MM.1S (cell line): ENCODE measurements at regions not wholly inside any gene's neighbourhood (a gene's known extent, or its start where the extent isn't known, plus 50 kb on each side); places are given as distances from the start of the nearest gene placed in this dataset.

Experiments
- DNase-seq: peaks from one replicate; pipeline ENCODE4 v3.0.0-alpha.2; 2015
- H2AFZ ChIP-seq: fragments of 300-600 bp; sonication (generic); 2 replicates; pipeline ENCODE4 v1.6.0; 2016; ENCODE audit warnings: antibody characterized with exemption, low read length
- H3F3A ChIP-seq: fragments of 300-600 bp; sonication (generic); 2 replicates; pipeline ENCODE4 v1.6.1; 2016; ENCODE audit warnings: mild to moderate bottlenecking, antibody characterized with exemption, low read length, moderate library complexity, mixed read lengths; ENCODE audit not compliant: insufficient read depth
- H3K27ac ChIP-seq: fragments of 300-600 bp; sonication (generic); 2 replicates; pipeline ENCODE4 v1.5.1; 2016; ENCODE audit warnings: mild to moderate bottlenecking, low read length
- H3K27me3 ChIP-seq: fragments of 300-600 bp; sonication (generic); replicated peaks from 2 replicates; pipeline ENCODE4 v1.6.0; 2016; ENCODE audit warnings: low read length; ENCODE audit not compliant: insufficient read depth
- H3K36me3 ChIP-seq: fragments of 300-600 bp; sonication (generic); replicated peaks from 2 replicates; pipeline ENCODE4 v1.6.1; 2016; ENCODE audit warnings: mild to moderate bottlenecking, low read length, mixed read lengths; ENCODE audit not compliant: insufficient read depth
- H3K4me1 ChIP-seq: fragments of 300-600 bp; sonication (generic); 2 replicates; pipeline ENCODE4 v1.6.1; 2016; ENCODE audit warnings: low read length, mixed read lengths
- H3K4me2 ChIP-seq: fragments of 300-600 bp; sonication (generic); 2 replicates; pipeline ENCODE4 v1.6.0; 2016; ENCODE audit warnings: low read depth, low read length
- H3K4me3 ChIP-seq: fragments of 300-600 bp; sonication (generic); 2 replicates; pipeline ENCODE4 v1.5.1; 2016; ENCODE audit warnings: low read length, mixed read lengths
- H3K79me2 ChIP-seq: fragments of 300-600 bp; sonication (generic); 2 replicates; pipeline ENCODE4 v1.6.1; 2016; ENCODE audit warnings: mixed run types, low read length, mixed read lengths
- H3K9ac ChIP-seq: fragments of 300-600 bp; sonication (generic); 2 replicates; pipeline ENCODE4 v1.6.1; 2016; ENCODE audit warnings: low read length, mixed read lengths
- H3K9me2 ChIP-seq: fragments of 300-600 bp; sonication (generic); replicated peaks from 2 replicates; pipeline ENCODE4 v1.6.1; 2016; ENCODE audit warnings: mild to moderate bottlenecking, low read length, mixed read lengths; ENCODE audit not compliant: insufficient read depth
- H3K9me3 ChIP-seq: fragments of 300-600 bp; sonication (generic); replicated peaks from 2 replicates; pipeline ENCODE4 v1.6.1; 2016; ENCODE audit warnings: mild to moderate bottlenecking, low read length, mixed read lengths; ENCODE audit not compliant: insufficient read depth
- H4K20me1 ChIP-seq: fragments of 300-600 bp; sonication (generic); 2 replicates; pipeline ENCODE4 v1.6.1; 2016; ENCODE audit warnings: mild to moderate bottlenecking, low read length, moderate library complexity, mixed read lengths; ENCODE audit not compliant: insufficient read depth
- CTCF ChIP-seq: fragments of 300-600 bp; sonication (generic); IDR thresholded peaks from 2 replicates; pipeline ENCODE4 v1.5.1; 2016; ENCODE audit warnings: antibody characterized with exemption, low read length, mixed read lengths
- EZH2 ChIP-seq: fragments of 300-600 bp; sonication (generic); optimal IDR thresholded peaks from 2 replicates; pipeline ENCODE3; 2017; ENCODE audit warnings: low read depth, mild to moderate bottlenecking, antibody characterized with exemption, low read length, mixed read lengths
- EZH2phosphoT487 ChIP-seq: fragments of 300-600 bp; sonication (generic); IDR thresholded peaks from 2 replicates; pipeline ENCODE4 v1.6.1; 2018; ENCODE audit warnings: antibody characterized with exemption, low read length

- no peaks in the 10 kb centered on the region for H3K9me2 ChIP-seq
- no peaks in the 10 kb centered on the region for H3K27me3 ChIP-seq
- no peaks in the 10 kb centered on the region for H3F3A ChIP-seq
- no peaks in the 10 kb centered on the region for H3K9me3 ChIP-seq
- peaks cover 14% of the 10 kb centered on the region; the same call in 1 of the 2 replicates for H3K4me1 ChIP-seq
- H2AFZ ChIP-seq, result no peak overlapping the region
- TF ChIP-seq EZH2 (no peak), EZH2phosphoT487 (no peak), CTCF (no peak)
- H3K9ac ChIP-seq, result no peak overlapping the region
- H3K36me3 ChIP-seq, result no peaks in the 10 kb centered on the region
- H3K4me3 ChIP-seq, result no peak overlapping the region
- no peaks in the 10 kb centered on the region for H4K20me1 ChIP-seq
- H3K79me2 ChIP-seq, result no peaks in the 10 kb centered on the region
- no peak overlapping the region for H3K27ac ChIP-seq
- H3K4me2 ChIP-seq, result no peak overlapping the region; the same call in 1 of the 2 replicates
- DNase-seq, result no peak
These were observed 227.5 kb upstream of the SERP2 start for GRCh38 chr13:44146138-44146537.

GRCh38 chr13:44147233-44147632, 226.4 kb upstream of the SERP2 start:
- H3K4me1 ChIP-seq, result peaks cover 13% of the 10 kb centered on the region; the same call in 1 of the 2 replicates
- DNase-seq, result no peak
- no peaks in the 10 kb centered on the region for H3K27me3 ChIP-seq
- no peaks in the 10 kb centered on the region for H3K36me3 ChIP-seq
- H3K27ac ChIP-seq, result no peak overlapping the region
- TF ChIP-seq CTCF, result no peak
- no peak for TF ChIP-seq EZH2phosphoT487
- no peak for TF ChIP-seq EZH2
- no peak overlapping the region for H3K4me2 ChIP-seq
- H3K79me2 ChIP-seq, result no peaks in the 10 kb centered on the region
- H3F3A ChIP-seq, result no peaks in the 10 kb centered on the region
- H4K20me1 ChIP-seq, result no peaks in the 10 kb centered on the region
- no peak overlapping the region for H2AFZ ChIP-seq
- H3K4me3 ChIP-seq, result no peak overlapping the region
- no peaks in the 10 kb centered on the region for H3K9me3 ChIP-seq
- no peaks in the 10 kb centered on the region for H3K9me2 ChIP-seq
- H3K9ac ChIP-seq, result no peak overlapping the region

GRCh38 chr13:44147648-44148047, 226.0 kb upstream of the SERP2 start:
- no peaks in the 10 kb centered on the region for H3K79me2 ChIP-seq
- H3K9me3 ChIP-seq, result no peaks in the 10 kb centered on the region
- H3F3A ChIP-seq, result no peaks in the 10 kb centered on the region
- no peak overlapping the region for H2AFZ ChIP-seq
- H3K27me3 ChIP-seq, result no peaks in the 10 kb centered on the region
- H4K20me1 ChIP-seq, result no peaks in the 10 kb centered on the region
- no peak overlapping the region for H3K27ac ChIP-seq
- no peak overlapping the region for H3K9ac ChIP-seq
- DNase-seq, result no peak
- H3K4me2 ChIP-seq, result no peak overlapping the region
- H3K9me2 ChIP-seq, result no peaks in the 10 kb centered on the region
- H3K4me3 ChIP-seq, result no peak overlapping the region
- H3K4me1 ChIP-seq, result peaks cover 13% of the 10 kb centered on the region; the same call in 1 of the 2 replicates
- TF ChIP-seq CTCF (no peak), EZH2phosphoT487 (no peak), EZH2 (no peak)
- no peaks in the 10 kb centered on the region for H3K36me3 ChIP-seq
